GM19372 (cell line): ENCODE measurements at regions not wholly inside any gene's neighbourhood (a gene's known extent, or its start where the extent isn't known, plus 50 kb on each side); places are given as distances from the start of the nearest gene placed in this dataset.
"Not testable (repeated sequence)": the region's sequence is repeated elsewhere in the genome, so short reads cannot be mapped to it uniquely, and the experiment has no call there.

Source experiments
- ATAC-seq: cut with Tn5 transposase; IDR thresholded peaks from one replicate; pipeline ENCODE4 v1.9.1; 2021; ENCODE audit warnings: mild to moderate bottlenecking, low read depth, moderate library complexity; ENCODE audit not compliant: unreplicated experiment

DNA sequence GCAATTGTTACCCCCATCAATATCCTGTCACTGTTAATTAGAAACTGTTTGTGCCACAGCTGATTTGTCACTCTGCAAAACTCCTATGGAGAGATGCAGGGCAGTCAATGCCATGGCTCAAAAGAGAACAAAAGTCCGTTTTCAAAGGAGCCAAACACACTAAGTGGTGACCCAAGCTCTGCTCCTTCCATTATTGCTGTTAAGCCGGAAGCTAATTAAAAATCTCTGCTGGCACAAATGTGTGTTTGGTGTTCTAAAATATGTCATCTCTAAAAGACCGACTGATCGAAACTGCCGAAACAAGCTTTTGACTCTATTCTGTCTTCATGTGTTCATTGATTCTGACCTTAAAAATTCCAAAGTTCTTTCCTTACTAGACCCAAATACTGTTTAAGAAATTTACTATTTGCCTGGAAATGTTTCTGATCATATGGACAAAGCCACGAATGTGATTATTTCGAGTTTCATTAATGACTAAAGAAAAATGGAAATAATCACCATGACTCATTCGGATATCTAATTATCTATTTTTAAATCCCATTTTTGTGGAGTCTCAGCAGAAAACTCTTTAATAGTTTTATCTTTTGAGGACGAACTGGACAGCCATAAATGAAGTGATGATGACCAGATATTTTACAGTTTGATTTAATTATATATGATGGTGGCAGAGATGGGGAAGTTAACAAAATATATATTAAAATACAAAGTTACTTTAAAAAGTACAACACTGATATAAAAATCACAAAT, 287.6 kb downstream of the SOCS6 start:
- ATAC-seq = no peak

DNA sequence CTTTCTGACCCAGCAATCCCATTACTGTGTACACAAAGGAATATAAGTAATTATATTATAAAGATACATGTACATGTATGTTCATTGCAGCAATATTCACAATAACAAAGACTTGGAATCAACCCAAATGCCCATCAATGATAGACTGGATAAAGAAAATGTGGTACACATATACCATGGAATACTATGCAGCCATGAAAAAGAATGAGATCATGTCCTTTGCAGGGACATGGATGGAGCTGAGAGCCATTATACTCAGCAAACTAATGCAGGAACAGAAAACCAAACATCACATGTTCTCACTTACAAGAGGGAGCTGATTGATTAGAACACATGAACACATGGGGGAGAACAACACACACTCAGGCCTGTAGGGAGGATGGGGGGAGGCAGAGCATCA, 286.1 kb downstream of the SOCS6 start:
- ATAC-seq = not testable (repeated sequence)

DNA sequence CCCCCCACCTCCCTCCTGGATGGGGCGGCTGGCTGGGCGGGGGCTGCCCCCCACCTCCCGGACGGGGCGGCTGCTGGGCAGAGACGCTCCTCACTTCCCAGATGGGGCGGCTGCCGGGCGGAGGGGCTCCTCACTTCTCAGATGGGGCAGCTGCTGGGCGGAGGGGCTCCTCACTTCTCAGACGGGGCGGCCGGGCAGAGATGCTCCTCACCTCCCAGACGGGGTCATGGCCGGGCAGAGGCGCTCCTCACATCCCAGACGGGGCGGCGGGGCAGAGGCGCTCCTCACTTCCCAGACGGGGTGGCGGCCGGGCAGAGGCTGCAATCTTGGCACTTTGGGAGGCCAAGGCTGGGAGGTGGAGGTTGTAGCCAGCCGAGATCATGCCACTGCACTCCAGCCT, 280.8 kb downstream of the SOCS6 start:
- ATAC-seq = not testable (repeated sequence)

DNA sequence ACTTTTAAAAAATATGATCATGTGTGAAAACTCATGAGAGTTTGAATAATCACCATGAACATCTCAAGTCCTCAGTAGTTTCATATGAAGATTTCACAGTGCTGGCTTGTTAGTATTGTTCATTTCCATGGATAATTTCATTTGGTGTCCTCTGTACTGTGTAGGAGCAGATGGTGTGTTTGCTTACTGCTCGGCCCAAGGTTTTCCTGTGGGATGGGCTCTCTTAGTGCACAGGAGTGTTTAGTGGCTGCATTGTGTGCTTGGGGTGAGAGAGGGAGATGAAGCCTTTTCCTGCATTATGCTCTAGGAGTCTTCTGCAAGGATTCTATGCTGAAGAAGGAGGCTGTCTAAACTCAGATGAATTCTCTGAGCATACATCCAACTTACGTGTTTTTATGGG, 270.6 kb downstream of the SOCS6 start:
- ATAC-seq = no peak

DNA sequence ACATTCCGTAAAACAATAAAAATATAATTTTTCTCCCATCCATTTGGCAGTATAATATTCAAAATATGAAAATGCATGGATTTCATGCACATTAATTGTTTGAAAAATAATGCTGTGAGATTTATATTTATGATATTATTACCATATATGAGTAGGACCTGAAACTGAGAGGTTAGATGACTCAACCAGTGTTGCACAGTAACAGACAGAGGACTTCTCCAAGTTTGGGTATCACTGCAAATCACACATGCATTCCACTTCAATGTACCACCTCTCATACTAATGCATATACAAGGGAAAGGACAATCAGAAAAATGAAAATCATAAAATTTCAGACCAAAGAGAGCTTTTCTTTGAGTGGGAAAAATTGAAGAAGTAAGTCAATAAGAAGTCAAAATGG, 269.5 kb downstream of the SOCS6 start:
- no peak for ATAC-seq

DNA sequence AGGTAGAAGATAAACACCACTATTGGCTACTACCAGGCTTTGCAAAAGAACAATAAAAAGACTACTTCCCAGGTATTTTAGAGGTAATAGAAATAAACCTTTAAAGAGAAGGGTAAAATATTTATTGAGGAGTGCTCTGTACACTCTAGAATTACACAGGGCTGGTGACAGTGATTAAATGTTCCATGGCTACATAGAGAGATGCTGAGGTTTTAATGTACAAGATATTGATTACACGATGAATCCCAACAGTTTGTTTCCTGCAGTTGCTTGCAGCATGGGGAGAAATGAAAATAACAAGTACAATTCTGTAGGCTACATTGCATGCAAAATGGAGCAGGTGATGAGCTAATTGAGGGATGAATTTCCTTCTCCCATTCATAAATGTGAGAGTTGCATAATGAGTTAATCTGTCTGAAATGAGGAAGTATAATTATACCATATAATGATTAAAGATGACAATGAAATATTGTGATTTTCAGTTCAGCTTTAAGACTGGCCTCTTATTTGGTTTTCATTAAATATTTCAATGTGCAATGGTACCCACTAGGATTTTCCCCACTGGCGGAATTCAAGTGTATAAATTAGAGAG, 266.1 kb downstream of the SOCS6 start:
- no peak for ATAC-seq

DNA sequence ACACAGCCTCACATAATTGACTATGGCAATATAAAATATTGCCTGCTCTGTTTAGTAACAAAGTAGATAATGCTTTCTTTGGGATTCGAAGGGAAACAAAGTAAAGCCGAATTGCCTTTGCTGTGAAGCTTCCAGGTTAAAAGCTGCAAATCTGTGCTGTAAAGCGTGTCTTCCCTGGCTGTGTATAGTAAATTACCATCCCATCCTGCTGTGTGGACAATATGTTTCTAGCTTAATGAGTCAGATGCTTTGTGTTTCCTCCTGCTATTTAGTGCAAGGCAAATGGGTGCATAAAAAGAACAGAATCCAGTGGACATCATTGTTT, 265.1 kb downstream of the SOCS6 start:
- ATAC-seq = no peak

DNA sequence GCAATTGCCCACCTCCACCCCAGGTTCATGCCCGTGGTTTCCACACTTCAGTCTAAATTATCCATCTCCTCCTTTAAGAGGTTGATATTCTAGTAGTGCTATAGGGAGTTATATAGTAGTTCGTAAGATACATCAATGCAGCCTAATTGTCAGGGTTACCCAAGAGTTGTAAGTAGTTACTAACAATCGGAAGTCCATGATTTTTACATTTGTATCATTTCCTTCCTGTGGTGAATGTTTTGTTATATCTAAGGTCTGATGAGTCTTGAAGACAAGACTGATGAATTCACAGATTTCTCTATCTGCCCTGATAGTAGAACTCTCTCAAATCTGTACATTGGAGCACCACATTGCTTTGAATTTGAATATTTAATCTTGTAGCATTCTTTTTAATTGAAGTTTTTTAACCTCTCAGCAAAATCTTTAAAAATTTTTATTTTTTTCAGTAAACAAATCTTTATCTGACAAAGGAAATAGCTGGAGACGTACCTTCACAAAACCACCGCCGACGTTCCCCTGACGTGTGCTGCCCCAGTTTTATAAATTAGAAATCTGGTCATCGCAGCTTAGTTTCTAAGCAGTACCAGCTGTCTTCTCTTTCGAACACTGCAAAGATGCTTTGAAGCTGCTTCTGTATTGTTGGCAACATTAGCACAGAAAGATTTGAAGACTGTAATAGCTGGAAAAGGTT, 264.5 kb downstream of the SOCS6 start:
- ATAC-seq = no peak

DNA sequence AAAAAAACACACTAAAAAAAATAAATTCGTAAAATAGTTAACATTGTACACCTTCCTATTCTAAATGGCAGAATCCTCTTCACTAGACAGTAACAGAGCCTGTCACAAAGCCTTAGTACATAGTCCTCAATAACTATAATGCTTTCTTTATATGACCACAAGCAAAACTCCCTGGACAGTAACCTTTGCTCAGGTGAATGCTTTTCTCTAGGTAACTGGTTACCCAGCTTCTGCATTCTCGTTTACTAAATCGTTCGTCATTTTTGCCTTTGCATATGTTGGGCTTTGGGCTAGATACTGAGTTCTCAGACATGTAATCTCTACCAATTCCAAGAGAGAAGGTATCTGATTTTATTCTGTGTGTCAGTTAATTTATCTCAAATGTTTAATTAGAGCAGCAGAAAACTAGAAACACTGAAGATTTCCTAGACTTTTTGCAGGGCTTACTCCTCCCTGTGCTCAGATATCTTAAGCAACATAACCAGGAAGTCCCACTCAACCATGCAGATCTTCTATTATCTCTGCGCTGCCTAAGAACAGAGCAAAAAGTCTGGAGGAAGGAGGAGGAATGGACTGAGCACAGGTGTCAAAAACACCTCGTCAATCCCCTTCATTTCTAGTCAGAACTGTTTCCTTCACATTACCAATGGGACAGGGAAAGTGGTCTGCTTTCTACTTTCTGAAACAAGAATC, 247.7 kb downstream of the SOCS6 start:
- ATAC-seq = no peak

DNA sequence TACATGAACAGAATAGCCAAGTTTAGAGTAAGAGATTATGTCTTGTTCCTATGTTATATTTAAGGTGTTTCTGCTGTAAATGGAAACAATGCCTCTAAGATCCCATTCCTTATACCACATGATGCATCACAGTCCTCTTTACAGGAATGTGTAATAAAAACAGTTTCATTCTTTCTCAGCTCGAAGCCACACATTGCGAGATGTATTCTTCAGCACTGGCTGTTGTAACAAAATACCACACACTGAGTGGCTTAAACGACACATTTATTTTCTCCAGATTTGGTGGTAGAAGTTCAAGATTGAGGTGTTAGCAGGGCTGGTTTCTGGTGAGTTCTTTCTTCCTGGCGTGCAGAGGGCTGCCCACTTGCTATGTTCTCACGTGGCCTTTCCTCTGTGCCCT, 246.2 kb downstream of the SOCS6 start:
- ATAC-seq = no peak

DNA sequence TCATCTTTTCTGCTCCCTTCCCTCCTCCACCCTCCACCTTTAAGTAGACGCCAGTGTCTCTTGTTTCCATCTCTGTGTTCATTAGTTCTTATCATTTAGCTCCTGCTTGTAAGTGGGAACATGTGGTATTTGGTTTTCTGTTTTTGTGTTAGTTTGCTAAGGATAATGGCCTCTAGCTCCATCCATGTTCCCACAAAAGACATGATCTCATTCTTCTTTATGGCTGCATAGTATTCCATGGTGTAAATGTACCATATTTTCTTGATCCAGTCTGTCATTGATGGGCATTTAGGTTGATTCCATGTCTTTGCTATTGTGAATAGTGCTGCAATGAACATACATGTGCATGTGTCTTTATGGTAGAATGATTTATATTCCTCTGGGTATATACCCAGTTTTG, 236.5 kb downstream of the SOCS6 start:
- not testable (repeated sequence) for ATAC-seq

DNA sequence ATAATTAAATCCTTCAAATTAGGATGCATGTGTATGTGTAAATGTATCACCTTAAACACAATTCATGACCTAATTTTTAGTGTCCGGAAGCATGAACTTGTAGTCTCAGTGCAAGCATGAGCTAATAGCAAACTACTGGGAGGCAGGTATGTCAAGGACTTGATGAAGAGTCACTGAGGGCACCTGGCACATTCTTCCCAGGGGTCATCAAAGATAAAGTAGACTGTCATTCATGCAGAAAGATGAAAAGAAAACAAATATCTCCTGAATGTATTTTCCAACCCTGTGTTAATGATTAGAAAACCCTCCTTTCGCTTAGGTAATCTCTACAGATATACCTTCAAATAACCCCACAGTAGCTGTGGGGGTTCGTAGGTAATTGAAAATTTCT, 234.9 kb downstream of the SOCS6 start:
- ATAC-seq = no peak

DNA sequence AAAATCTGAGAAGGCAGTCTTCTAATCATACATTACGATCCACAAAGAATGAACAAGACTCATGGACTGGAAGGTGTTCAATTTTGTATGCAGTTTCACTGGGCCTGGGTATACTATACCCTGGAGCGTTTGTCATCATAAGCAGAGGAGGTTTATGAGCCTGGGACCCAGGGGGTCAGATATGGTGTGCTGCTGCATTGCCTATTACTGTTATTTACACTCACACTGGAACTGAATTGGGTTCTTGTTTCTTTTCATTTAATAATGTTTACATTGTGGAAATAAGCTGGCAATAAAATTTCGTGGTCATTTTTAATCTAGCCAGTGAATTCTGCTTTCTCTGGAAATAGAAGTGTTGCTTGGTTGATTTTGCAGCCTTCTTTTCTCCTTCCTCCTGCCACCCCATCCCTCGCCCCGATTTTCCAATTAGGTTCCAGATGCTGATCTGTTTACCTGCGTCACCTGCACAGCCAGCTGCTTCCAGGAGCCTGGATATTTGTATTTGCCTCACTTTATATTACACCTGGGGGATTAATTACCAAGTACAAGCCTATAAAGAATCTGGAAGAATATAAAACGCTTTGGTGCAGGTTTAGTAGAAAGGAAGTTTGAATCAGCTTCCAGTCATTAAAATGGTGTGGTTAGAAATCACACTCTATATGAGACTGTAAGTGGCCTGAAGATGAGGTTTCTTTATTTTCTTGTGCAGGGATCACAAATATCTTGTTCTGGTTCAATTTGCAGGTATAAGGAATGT, 234.4 kb downstream of the SOCS6 start:
- no peak for ATAC-seq

DNA sequence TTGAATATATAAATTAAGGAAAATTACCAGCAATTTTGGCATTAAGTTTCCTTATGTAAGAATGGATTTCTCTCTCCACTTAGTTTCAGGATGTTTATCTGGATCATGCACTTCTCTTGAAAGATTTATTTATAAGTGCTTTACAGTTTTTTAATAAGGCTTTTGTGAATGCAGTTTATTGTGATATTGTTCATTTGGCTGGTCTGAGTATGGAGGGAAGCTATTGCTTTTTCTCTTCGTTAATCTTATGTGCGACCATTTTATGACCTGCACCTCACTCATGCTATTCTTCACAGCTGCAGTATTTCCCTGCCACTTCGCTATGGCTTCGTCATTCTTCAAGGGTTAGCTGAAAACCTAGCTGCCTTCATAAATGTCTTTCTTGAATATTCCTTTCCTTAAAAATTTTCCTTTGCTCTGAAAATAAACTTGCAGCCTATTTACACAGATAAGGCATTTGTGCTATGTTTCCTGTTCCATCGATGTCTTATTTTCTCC, 233.4 kb downstream of the SOCS6 start:
- ATAC-seq = no peak

DNA sequence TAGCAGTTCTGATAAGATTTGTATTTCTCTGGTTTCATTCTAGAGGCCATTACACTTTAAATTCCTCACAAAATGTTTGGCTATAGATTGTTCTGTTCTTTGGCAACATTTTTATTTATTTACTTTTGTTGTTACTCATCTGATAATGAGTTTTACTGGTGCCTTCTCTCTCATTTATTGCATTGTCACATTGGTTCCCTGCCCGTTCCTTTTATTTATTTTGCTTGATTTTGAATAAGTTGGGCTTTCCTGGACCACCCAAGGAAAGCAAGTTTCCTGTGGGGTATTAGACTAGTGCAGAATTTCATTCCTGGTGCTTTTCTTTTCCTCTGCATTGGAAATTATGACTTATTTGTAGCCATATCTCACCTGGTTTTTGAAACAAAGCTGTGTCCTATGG, 232.0 kb downstream of the SOCS6 start:
- no peak for ATAC-seq

DNA sequence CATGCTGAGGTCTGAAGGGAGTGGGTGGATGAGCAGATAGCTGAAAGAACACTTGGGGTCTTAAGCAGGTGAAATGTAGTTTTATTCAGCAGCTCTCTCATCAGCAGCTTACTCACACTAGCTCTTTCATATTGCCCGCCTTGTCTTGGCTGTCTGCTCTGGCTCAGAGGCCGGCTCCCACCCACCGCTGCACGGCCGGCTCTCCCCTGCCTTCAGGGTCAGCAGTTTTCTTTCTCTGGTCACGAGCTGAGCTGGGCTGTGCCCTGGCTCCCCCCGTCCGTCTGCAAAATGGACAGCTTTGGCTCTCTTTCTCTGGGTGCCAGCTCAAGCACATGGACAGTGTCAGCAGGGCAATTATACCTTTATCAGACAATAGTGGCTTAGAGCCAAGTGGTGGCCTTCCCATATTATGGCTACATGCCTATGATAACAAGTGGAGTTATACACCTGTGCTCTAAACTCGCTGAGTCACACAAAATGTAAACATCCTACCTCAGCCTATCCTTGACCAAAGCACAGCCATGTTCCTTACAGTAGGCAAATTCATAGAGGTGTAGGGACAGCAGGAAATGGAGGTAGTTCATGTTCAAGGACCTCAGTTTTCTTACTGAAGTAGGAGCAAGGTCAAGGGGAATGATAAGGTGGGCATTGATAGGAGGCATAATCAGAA, 224.8 kb downstream of the SOCS6 start:
- ATAC-seq = no peak

DNA sequence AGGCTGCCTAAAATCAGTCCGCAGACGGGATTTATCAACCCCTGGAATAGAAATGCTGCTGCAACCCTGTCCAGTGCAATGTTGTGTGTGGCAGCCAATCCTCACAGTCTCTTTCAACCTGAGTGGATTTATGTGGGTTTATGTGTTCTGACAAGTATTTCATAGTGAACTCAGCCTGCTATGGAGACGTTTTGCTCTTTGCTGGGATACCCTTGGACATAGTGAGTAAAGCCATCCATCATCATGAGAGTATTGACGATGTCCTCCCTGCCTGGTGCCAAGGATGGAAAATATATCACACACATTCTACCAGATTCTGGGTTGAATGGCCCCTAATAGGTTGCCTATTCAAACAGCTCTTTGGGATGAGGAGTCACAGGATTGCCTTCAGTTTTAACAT, 219.1 kb downstream of the SOCS6 start:
- no peak for ATAC-seq

DNA sequence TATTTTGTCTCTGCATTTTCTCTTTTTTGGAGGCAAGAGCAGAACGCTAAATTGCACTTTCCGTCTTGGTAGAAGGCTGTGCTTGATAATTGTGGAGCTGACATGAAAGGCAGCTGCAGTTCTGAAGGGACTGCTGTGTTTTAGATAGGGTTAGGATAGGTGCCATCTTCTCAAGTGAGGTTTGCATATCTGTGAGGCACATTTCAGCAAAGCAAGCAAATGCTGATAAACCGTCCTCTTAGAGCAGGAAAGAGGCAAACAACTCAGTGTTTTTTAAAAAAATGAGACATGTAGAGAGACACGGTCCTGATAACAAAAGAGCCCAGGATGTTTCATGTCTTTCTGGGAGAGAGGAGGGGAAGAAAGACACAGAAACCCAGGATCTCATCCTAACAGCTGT, 217.7 kb downstream of the SOCS6 start:
- no peak for ATAC-seq

DNA sequence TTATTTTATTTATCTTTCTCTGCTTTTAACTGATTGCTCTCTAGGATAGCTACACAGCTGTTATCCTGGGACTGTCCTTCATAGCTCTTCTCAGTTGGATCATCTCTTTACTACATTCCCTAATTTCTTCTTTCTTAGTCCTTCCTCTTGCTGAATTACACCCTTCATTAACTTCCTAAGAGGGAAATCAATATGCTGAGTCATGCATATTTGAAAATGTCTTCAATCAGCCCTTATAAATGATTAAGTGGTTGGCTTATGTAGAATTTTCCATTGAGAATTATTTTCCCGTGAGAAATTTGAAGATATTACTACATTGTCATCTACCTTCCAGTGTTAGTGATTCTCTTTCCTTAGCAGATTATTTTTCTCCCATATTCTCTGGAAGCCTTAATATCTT, 214.2 kb downstream of the SOCS6 start:
- ATAC-seq = no peak

DNA sequence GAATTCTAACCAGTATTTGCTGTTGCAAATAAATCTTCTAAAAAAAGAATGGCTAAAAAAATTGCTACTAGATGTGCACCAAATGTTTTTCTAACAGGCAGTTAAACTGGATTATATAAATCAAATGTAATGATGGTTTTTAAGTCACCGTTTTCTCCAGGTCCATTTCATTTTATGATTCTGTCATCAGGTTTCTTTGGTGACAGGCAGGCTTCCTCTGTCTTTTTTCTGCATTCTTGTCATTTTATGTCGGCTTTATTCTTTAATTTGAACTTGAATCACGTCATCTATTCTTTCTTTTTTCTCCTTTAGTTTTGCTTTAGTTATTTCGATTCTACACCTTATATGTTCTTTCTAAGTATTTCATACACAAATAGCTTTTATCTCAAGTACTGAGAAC, 212.5 kb downstream of the SOCS6 start:
- no peak for ATAC-seq
